HG03135 (cell line): ENCODE measurements at regions not wholly inside any gene's neighbourhood (a gene's known extent, or its start where the extent isn't known, plus 50 kb on each side); places are given as distances from the start of the nearest gene placed in this dataset.
"Not testable (repeated sequence)": the region's sequence is repeated elsewhere in the genome, so short reads cannot be mapped to it uniquely, and the experiment has no call there.

ENCODE experiments used
- ATAC-seq: cut with Tn5 transposase; IDR thresholded peaks from one replicate; pipeline ENCODE4 v1.9.1; 2021; ENCODE audit warnings: mild to moderate bottlenecking, moderate library complexity; ENCODE audit not compliant: unreplicated experiment

- no peak for ATAC-seq
These were observed 331.5 kb upstream of the PABPC4L start for GRCh38 chr4:134533068-134533467.

GRCh38 chr4:134531013-134531412, 329.4 kb upstream of the PABPC4L start:
- no peak for ATAC-seq

GRCh38 chr4:134529629-134530028, 328.0 kb upstream of the PABPC4L start:
- ATAC-seq = no peak

- ATAC-seq = no peak
These were observed 317.1 kb upstream of the PABPC4L start for GRCh38 chr4:134518574-134519217.

GRCh38 chr4:134510544-134510943, 309.0 kb upstream of the PABPC4L start:
- ATAC-seq = no peak

GRCh38 chr4:134505511-134505910, 303.9 kb upstream of the PABPC4L start:
- ATAC-seq = no peak

- ATAC-seq = no peak
These were observed 300.5 kb upstream of the PABPC4L start for GRCh38 chr4:134501973-134502643.

GRCh38 chr4:134501488-134501887, 299.9 kb upstream of the PABPC4L start:
- not testable (repeated sequence) for ATAC-seq

- ATAC-seq = no peak
These were observed 297.5 kb upstream of the PABPC4L start for GRCh38 chr4:134499074-134499473.

GRCh38 chr4:134490863-134491262, 289.3 kb upstream of the PABPC4L start:
- no peak for ATAC-seq

GRCh38 chr4:134483514-134483913, 281.9 kb upstream of the PABPC4L start:
- ATAC-seq = not testable (repeated sequence)

GRCh38 chr4:134471569-134471968, 270.0 kb upstream of the PABPC4L start:
- no peak for ATAC-seq

- no peak for ATAC-seq
These were observed 269.0 kb upstream of the PABPC4L start for GRCh38 chr4:134470544-134470943.

GRCh38 chr4:134465417-134465816, 263.8 kb upstream of the PABPC4L start:
- no peak for ATAC-seq

- no peak for ATAC-seq
These were observed 262.2 kb upstream of the PABPC4L start for GRCh38 chr4:134463771-134464170.

- ATAC-seq = no peak
These were observed 225.2 kb upstream of the PABPC4L start for GRCh38 chr4:134426821-134427220.

GRCh38 chr4:134425756-134426155, 224.2 kb upstream of the PABPC4L start:
- no peak for ATAC-seq

- no peak for ATAC-seq
These were observed 221.2 kb upstream of the PABPC4L start for GRCh38 chr4:134422776-134423175.

GRCh38 chr4:134421734-134422133, 220.1 kb upstream of the PABPC4L start:
- no peak for ATAC-seq

GRCh38 chr4:134408897-134409296, 207.3 kb upstream of the PABPC4L start:
- ATAC-seq = no peak

- no peak for ATAC-seq
These were observed 200.2 kb upstream of the PABPC4L start for GRCh38 chr4:134401798-134402197.

- ATAC-seq = no peak
These were observed 192.0 kb upstream of the PABPC4L start for GRCh38 chr4:134393592-134393991.

GRCh38 chr4:134390319-134390718, 188.7 kb upstream of the PABPC4L start:
- ATAC-seq = no peak
